Effector CD8-positive, alpha-beta T cell (primary cell): ENCODE measurements at regions not wholly inside any gene's neighbourhood (a gene's known extent, or its start where the extent isn't known, plus 50 kb on each side); places are given as distances from the start of the nearest gene placed in this dataset.
"Not testable (repeated sequence)": the region's sequence is repeated elsewhere in the genome, so short reads cannot be mapped to it uniquely, and the experiment has no call there.

ENCODE experiments used
- DNase-seq: peaks from one replicate; lab custom pipeline; 2025; lab: John Stamatoyannopoulos, UW

- DNase-seq = no peak
These were observed 325.5 kb downstream of the IRS1 start for GRCh38 chr2:226474131-226474530.

- no peak for DNase-seq
These were observed 327.6 kb downstream of the IRS1 start for GRCh38 chr2:226471987-226472470.

- DNase-seq = no peak
These were observed 332.0 kb downstream of the IRS1 start for GRCh38 chr2:226467633-226468032.

- DNase-seq = no peak
These were observed 332.4 kb downstream of the IRS1 start for GRCh38 chr2:226467221-226467620.

- no peak for DNase-seq
These were observed 333.0 kb downstream of the IRS1 start for GRCh38 chr2:226466589-226466988.

- no peak for DNase-seq
These were observed 333.5 kb downstream of the IRS1 start for GRCh38 chr2:226466124-226466523.

GRCh38 chr2:226464380-226464779 is 335.2 kb downstream of the IRS1 start:
- no peak for DNase-seq

GRCh38 chr2:226463154-226463553 is 336.5 kb downstream of the IRS1 start:
- no peak for DNase-seq

GRCh38 chr2:226461981-226462380 is 337.6 kb downstream of the IRS1 start:
- no peak for DNase-seq

GRCh38 chr2:226456144-226456543 is 343.5 kb downstream of the IRS1 start:
- not testable (repeated sequence) for DNase-seq

GRCh38 chr2:226452768-226453167 is 346.9 kb downstream of the IRS1 start:
- DNase-seq = no peak

GRCh38 chr2:226451486-226451885 is 348.1 kb downstream of the IRS1 start:
- no peak for DNase-seq

GRCh38 chr2:226450141-226450540 is 349.5 kb downstream of the IRS1 start:
- no peak for DNase-seq

- DNase-seq = no peak
These were observed 352.0 kb downstream of the IRS1 start for GRCh38 chr2:226447338-226448300.

- no peak for DNase-seq
These were observed 353.1 kb downstream of the IRS1 start for GRCh38 chr2:226446406-226447001.

GRCh38 chr2:226445216-226445861 is 354.3 kb downstream of the IRS1 start:
- DNase-seq = no peak

GRCh38 chr2:226443112-226443511 is 356.5 kb downstream of the IRS1 start:
- DNase-seq = no peak

- no peak for DNase-seq
These were observed 359.3 kb downstream of the IRS1 start for GRCh38 chr2:226440127-226440918.

- no peak for DNase-seq
These were observed 360.3 kb downstream of the IRS1 start for GRCh38 chr2:226439337-226439736.

- DNase-seq = no peak
These were observed 364.5 kb downstream of the IRS1 start for GRCh38 chr2:226435146-226435545.

GRCh38 chr2:226434702-226435101 is 364.9 kb downstream of the IRS1 start:
- no peak for DNase-seq
